K562 (cell line): ENCODE measurements at regions not wholly inside any gene's neighbourhood (a gene's known extent, or its start where the extent isn't known, plus 50 kb on each side); places are given as distances from the start of the nearest gene placed in this dataset.

ENCODE experiments used
- TCFL5 ChIP-seq: fragments of 250-450 bp; sonication (Bioruptor Pico); conservative IDR thresholded peaks from 2 replicates; pipeline ENCODE4 v1.6.1; 2021; ENCODE audit warnings: mild to moderate bottlenecking, moderate library complexity, matching md5 sums
- ZBTB49 ChIP-seq: sonication (generic); formaldehyde crosslinking; IDR thresholded peaks from 2 replicates; pipeline ENCODE4 v1.8.0; 2022; ENCODE audit warnings: missing genetic modification reagents, mild to moderate bottlenecking, borderline replicate concordance
- ZNF609 ChIP-seq: sonication (generic); formaldehyde crosslinking; IDR thresholded peaks from 2 replicates; pipeline ENCODE4 v1.8.1; 2023; ENCODE audit warnings: missing genetic modification reagents, mild to moderate bottlenecking, borderline replicate concordance
- ZNF695 ChIP-seq: fragments of 450-650 bp; formaldehyde crosslinking; IDR thresholded peaks from 2 replicates; pipeline ENCODE4 v1.4.0; 2020; ENCODE audit warnings: mild to moderate bottlenecking, moderate library complexity
- ZNF707 ChIP-seq: fragments of 250-450 bp; sonication (Bioruptor Pico); conservative IDR thresholded peaks from 2 replicates; pipeline ENCODE4 v1.8.0; 2022; ENCODE audit warnings: inconsistent platforms, mild to moderate bottlenecking, moderate library complexity

GRCh38 chr17:70520956-70521355, 351.6 kb downstream of the KCNJ2 start (continued):
- TF ChIP-seq ZNF609 (CRISPR knock-in tag) (no peak), ZNF695 (CRISPR knock-in tag) (no peak), ZNF707 (no peak), TCFL5 (CRISPR knock-in tag) (no peak), ZBTB49 (CRISPR knock-in tag) (no peak)
